ENCODE measurements at regions not wholly inside any gene's neighbourhood (a gene's known extent, or its start where the extent isn't known, plus 50 kb on each side); places are given as distances from the start of the nearest gene placed in this dataset.

- no peak for DNase-seq (ENCODE audit: low read depth in 1 of 2, low spot score in 1 of 2)
These were observed 75.4 kb upstream of the FSHB start for GRCh38 chr11:30155428-30155827.

DNA sequence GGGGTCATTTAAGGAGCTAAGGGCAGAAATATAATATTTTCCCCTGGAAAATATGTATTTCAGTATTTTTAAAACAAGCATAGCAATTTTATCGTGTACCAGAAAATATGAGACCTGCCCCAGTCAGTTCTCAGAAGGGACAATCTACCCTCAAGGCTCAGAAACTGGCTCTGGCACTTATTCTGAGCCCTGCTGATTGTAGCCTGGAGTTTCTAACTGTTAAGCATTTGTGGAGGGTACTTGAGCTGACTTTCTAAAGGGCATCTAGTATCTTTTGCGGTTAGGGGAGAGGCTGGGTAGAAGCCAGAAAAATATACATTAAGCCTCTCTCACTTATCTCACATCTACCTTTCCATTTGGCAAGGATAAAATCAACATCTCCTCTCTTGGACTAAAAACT, 71.3 kb upstream of the FSHB start:
- DNase-seq (ENCODE audit: low read depth in 1 of 2, low spot score in 1 of 2), result no peak

DNA sequence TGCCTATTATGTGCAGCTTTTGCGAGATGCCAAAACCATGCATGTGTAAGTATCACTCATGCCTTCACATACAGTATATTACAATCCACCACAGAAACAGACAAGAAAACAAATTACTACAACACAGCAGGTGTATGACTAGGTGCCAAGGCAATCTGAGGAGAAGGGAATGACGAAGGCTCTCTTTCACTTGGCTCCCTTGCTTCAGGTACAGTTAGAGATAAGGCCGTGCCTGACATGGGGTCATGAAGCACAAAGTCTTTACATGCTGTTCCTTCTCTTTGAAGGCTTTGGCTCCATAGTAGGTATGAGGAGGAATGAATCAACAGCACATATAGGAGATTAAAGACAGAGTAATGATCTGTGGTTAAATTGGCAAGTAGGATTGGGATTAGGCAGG, 65.2 kb upstream of the FSHB start:
- no peak for DNase-seq (ENCODE audit: low read depth in 1 of 2, low spot score in 1 of 2)

DNA sequence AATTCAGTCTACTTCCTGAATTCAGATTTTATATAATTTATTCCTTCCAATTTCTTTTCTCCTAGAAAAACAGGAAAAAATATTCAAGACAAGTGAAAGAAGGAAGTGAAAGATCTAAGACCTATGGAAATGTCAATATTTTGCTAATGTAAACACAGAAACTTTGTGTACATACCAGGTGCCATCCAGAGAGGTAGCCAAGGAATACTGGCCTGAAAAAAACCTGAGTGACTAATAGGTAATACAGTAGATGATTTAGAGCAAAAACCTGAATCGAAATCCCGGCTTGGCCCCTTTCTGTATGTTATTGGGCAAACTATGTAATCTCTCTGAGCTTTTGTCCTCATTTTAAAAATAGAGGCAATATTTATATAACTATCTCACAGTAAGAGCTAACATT, 59.2 kb upstream of the FSHB start:
- DNase-seq (ENCODE audit: low read depth in 1 of 2, low spot score in 1 of 2), result no peak

- DNase-seq (ENCODE audit: low read depth in 1 of 2, low spot score in 1 of 2), result no peak
These were observed 58.7 kb upstream of the FSHB start for GRCh38 chr11:30172158-30172557.

GRCh38 chr11:30172883-30173311, 57.9 kb upstream of the FSHB start:
- no peak for DNase-seq (ENCODE audit: low read depth in 1 of 2, low spot score in 1 of 2)

DNA sequence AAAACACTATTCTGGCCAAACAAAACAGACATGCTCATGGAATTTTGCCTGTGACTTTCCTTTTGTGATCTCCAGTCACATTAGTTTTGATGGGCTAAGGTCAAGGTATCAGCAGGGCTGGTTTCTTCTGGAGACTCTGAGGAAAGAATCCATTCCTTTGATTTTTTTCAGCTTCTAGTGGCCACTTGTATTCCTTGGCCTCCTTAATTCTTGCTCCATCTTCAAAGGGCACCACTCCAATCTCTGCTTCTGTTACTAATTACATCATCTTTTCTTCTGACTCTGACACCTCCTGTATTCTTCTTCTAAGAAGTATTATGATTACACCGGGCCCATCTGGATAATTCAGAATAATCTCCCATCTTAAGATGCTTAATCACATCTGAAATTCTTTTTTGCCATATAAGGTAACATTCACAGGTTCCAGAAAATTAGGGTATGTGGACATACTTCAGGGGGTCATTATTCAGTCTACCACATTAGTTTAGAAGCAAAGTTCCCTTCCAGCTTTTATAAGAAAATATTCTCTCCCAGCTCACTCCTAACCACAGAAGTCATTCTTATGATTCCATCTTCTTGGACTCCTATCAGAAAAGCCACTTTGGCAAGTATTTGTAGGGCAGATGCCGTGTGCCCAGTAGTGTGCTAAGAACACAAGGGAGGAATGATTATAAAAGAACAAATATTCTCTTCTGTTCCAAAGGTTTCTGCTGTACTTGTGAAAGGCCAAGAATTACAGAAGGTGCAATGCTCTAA, 56.4 kb upstream of the FSHB start:
- DNase-seq (ENCODE audit: low read depth in 1 of 2, low spot score in 1 of 2), result no peak

Measured in activated CD4-positive, alpha-beta T cell treated with anti-CD3 and anti-CD28 coated beads, Interleukin-2, amount 50 U/mL, for 24 hours (primary cell).